ENCODE measurements at regions not wholly inside any gene's neighbourhood (a gene's known extent, or its start where the extent isn't known, plus 50 kb on each side); places are given as distances from the start of the nearest gene placed in this dataset.
"Not testable (repeated sequence)": the region's sequence is repeated elsewhere in the genome, so short reads cannot be mapped to it uniquely, and the experiment has no call there.

DNA sequence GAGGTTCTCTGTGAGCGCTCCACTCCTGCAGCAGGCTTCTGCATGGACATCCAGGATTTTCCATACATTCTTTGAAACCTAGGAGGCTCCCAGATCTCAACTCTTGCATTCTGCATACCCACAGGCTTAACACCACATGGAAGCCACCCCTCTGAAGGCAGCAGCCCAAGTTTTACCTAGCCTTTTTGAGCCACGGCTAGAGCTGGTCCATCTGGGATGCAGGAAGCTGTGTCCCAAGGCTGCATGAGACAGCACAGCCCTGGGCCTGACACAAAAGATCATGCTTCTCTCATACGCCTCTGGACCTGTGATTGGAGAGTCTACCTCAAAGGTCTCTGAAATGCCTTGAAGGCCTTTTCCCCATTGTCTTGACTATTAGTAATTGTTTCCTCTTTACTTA, 53.6 kb upstream of the RPRM start:
- no peak for DNase-seq

DNA sequence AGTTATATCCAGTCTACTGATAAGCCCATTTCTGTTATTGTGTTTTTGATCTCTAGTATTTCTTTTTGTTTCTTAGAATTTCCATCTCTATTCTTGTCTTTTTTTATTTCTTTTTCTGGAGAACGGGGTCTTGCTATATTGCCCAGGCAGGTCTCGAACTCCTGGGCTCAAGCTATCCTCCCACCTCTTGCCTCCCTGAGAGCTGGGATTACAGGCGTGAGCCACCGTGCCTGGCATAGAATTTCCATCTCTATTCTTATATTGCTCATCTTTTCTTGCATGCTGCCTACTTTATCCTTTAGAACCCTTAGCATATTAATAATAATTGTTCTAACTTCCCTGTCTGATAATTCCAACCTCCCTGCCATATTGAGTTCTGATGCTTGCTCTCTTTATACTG, 55.2 kb upstream of the RPRM start:
- not testable (repeated sequence) for DNase-seq

DNA sequence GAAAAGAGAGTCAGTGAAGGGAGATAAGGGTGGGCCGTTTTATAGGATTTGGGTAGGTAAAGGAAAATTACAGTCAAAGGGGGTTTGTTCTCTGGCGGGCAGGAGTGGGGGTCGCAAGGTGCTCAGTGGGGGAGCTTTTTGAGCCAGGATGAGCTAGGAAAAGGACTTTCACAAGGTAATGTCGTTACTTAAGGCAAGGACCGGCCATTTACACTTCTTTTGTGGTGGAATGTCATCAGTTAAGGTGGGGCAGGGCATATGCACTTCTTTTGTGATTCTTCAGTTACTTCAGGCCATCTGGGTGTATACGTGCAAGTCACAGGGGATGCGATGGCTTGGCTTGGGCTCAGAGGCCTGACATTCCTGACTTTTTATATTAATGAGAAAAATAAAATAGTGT, 56.0 kb upstream of the RPRM start:
- DNase-seq: not testable (repeated sequence)

DNA sequence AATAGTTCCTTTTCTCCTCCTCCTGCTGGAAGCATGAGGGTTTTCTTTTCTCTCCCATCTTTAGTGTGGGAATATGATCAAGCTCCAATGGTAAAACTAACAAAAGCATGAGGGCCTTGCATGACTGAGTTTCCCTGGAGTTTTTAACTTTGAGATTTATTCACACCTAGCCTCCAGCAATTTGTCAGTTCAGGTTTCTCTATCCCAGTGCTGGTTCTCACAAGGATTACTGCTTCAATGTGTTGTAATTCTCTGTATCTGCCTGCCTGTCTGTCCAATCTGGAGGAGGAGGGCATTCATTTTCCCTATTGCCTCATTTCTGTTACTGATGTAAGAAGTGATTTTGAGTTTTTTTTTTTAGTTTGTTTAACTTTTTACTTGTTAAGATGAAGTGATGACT, 57.6 kb upstream of the RPRM start:
- DNase-seq: no peak

DNA sequence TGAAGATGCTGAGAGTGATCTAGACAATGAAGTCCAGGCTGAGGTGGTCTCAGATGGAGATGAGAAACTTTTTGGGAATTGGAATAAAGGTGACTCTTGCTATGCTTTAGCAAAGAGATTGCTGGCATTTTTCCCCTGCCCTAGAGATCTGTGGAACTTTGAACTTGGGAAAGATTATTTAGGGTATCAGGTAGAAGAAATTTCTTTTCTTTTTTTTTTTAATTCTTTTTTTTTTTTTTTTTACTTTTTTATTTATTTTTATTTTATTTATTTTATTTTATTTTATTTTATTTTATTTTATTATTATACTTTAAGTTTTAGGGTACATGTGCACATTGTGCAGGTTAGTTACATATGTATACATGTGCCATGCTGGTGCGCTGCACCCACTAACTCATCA, 59.5 kb upstream of the RPRM start:
- not testable (repeated sequence) for DNase-seq

DNA sequence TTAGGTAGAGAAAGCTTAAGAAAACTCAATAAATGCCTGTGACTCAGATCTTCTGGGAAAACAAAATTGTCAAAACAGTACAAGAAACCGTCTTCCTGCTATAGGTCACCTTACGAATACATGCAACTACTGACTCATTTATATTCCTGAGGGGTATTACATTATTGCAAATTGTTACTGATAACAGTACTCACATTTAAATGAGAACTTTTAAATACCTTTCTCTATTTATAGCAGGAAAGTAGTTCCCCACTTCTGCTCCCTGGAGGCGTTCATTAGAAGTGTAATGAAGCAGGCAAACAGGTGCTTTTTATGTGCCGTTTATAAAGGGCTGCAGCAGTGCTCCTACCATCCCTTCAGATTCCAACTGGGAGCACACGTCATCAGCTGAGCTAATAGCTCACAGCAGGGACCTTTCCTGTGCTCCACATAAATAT, 65.1 kb upstream of the RPRM start:
- no peak for DNase-seq

DNA sequence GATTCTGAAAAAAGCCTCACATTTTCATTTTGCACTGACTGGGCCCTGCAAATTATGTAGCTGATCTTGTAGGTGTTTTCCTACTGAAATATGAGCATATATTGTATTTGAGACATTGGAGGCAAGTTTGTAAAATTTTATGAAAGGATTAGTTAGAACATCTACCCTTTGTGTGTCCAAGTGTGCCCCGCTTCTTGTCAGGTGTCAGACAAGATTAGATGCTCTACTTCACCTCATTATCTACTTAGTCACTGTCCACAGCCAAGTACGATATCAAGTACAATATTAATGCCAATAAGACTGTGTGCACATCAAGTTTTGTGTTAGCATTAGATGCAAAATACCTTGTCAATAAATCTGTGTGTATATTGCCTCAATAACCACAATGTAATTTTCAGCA, 67.8 kb upstream of the RPRM start:
- DNase-seq: no peak

DNA sequence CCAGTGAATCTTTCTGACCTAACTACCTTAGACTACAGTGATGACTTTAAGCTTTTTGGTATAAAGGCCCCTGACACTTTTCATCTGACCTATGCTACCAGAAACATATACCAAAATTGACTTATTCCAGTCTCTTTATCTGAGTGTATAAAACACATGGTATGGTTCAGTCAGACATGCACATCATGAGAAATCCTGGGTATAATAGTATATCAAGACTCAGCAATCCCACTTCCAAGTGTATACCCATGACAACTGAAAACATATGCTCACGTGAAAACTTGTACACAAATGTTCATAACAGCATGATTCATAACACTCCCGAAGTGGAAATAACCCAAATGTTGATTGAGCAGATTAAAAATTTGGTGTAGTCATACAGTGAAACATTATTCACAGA, 70.0 kb upstream of the RPRM start:
- DNase-seq: no peak

DNA sequence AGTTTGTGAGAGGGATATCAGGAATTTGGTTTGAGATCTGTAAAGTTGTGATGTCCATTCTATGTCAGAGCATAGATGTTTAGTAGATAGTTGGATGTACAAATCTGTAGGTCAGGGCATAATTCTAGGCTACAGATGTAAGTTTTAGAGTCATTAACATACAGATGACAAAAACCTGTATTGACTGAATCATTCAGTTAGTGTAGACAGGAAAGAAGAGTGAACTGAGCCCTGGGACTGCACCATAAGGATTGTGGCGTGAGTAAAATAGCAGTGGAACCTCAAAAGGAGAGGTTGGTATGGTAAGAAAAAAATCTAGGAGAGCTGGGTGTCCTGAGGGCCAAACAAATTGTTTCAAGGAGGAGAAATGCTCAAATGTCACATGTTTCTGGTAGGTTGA, 73.1 kb upstream of the RPRM start:
- no peak for DNase-seq

DNA sequence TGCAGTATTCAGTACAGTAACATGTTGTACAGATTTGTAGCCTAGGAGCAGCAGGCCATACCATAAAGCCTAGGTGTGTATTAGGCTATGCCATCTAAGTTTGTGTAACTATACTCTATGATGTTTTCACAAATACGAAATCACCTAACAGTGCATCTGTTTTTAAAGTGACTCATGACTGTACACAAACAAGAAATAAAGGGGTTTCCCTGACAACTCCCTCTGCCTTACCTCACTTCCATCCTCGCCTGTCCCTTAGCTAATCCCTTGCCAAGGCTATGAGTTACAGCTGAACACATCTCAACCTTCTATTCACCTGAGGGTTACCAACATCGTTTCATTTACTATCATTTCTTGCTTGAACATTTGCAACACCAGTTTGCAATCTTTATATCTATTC, 78.6 kb upstream of the RPRM start:
- DNase-seq: no peak

DNA sequence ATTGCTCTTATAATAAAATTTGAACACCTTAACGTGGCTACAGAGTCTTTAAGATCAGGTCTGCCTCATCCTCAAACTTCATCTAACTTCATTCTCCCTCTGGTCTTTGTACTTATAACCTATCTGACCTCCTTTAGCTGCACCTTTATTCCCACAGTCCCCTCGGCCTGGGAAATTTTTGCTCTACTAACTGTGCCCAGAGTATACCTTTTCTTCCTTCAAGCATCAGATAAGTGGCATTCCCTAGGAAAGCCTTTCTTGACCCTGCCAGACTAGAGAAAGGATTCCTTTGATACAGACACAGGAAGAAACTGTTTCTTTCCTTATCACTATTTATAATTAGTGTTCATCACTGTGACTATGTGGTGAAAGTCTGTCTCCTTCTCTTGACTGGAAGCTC, 79.2 kb upstream of the RPRM start:
- DNase-seq: no peak

DNA sequence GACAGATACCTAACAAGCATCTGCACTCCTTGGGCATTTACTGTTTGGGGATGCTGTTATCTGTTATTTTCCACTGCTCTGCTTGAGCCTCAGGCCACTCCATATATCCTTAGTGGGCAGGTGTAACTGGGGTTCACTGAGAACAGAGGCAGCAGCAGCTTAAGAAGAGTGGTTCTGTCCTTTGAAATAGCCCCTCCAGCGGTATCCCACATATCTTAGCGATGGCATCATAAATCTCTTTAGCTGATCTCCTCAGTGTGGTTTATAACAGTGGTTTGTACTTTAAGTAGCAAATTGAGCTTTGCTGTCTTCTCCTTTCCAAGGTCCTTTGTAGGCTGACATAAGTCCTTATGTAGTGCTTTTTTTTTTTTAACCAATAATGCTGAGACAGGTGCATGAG, 79.7 kb upstream of the RPRM start:
- no peak for DNase-seq

DNA sequence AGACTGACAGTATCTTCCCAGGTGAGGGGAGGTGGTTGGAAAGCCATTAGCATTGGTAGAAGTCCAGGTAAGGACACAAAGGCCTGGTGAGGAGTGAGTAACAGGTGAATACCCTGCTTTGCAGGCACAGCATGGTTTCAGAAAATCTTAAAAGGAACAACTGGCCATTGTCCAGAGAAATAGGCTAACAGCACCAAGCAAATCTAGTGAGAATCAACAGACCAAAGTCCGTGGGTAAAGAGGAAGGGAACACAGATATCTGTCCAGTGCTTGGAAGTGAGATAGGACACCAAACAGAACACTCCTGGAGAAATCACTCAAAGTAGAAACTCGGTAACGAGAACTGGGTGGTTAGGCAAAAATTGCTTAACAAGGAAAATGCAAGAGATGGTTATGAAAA, 88.8 kb upstream of the RPRM start:
- no peak for DNase-seq

DNA sequence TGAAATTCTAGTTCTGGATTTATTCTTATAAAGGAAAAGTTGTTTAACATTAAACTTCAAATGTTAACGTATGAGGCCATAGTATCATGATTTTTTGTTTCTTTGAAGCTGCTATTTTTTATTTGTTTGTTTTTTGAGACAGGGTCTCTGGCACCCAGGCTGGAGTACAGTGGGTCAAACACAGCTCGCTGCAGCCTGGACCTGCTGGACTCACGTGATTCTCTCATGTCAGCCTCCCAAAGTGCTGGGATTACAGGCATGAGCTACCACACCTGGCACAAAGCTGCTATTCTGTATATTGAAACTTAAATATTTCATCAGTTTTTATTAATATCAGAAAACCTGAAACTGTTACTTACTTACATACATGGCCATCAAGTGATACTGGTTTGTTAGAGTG, 89.5 kb upstream of the RPRM start:
- no peak for DNase-seq

DNA sequence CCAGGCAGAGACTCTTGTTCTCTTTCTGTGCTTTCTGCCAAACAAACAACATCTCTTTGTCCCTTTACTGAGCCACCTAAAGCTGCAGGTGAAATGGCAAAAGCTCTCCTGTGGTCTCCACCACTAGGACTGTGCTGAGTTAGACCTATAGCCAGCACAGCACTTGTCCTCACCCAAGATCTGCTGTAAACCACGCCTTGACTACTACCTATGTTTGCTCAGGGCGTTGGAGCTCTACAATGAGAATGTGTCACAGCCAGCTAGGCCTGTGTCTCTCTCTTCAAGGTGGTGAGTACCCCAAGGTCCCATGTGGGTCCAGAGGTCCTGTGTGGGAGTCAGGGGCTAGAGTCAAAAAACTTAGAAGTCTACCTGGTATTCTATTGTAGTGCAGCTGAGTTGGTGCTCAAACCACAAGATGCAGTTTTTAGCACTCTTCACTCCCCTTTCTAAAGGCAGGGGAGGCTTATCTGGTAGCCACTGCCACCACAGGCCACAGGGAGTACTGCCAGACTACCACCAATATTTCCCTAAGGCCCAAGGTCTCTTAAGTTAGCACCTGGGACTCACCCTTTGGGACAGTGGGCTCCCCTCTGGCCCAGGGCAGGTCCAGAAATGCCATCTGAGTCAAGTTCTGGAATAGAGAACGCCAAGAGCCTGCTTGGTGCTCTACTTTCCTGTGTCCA, 96.8 kb upstream of the RPRM start:
- DNase-seq: no peak

DNA sequence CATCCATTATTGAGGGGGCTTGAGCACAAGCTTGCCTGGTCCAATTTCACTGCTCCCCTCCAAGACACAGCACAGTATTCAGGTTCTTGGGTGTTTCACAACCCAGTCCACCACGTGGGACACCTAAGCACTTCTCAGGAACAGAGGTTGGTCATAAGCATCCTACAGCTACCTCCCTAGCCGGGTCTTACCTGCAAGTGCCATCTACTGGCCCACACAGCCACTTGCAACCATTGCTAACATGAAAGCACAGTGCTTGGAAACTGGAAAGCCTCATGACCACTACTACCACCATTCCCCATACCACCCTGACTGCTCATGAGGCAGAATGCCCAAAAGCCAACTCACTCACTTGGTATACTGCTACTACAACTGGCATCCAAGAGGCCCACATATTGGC, 105.7 kb upstream of the RPRM start:
- DNase-seq: no peak

DNA sequence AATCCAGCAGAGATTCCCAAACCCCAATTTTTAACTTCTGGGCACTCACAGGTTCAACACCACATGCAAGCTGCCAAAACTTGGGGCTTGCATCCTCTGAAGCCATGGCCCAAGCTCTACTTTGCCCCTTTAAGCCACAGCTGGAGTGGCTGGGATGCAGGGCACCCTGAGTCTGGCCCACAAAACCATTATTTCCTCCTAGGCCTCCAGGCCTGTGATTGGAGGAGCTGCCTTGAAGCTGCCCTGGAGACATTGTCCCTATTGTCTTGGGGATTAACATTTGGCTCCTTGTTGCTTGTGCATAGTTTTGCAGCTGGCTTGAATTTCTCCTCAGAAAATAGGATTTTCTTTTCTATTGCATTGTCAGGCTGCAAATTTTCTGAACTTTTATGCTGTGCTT, 109.8 kb upstream of the RPRM start:
- no peak for DNase-seq

DNA sequence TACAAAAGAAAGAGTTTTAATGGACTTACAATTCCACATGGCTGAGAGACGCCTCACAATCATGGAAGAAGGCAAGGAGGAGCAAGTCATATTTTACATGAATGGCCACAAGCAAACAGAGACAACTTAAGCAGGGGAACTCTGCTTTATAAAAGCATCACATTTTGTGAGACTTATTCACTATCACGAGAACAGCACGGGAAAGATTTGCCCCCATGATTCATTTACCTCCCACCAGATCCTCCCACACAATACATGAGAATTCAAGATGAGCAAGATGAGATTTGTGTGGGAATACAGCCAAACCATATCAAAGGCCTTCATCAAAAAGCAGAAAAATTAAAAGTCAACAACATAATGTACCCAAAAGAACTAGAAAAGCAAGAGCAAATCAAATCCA, 111.0 kb upstream of the RPRM start:
- no peak for DNase-seq

DNA sequence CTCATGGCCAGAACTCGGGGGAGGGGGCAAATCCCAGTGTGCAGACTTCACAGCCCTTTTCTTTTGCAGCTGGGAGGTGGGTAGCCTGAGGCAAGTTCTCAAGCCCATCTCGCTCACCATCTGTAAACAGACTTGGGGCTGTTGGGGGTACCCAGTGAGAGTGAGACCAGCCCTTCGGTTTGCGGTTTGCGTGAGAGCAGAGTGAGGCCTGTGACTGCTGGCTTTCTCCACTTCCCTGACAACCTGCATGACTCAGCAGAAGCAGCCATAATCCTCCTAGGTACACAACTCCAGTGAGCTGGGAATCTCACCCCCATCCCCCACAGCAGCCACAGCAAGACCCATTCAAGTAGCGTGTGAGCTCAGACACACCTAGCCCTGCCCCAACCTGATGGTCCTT, 114.5 kb upstream of the RPRM start:
- DNase-seq: not testable (repeated sequence)

DNA sequence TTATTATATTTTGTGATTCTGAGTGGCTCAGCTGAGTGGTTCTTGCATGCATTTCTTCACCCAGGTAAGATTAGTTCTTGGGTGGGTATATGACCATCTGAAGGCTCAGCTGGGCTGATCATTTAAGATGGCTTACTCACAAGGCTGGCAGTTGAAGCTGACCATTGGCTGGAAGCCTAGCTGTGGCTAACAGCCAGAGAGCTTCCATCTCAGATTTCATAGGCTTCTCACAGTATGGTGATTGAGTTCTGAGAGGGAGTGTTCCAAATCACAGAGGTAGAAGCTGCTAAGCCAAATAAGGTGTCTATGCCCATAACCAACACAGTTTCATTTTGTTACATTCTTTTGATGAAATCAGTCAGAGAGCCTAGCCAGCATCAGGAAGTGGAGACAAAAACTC, 117.4 kb upstream of the RPRM start:
- no peak for DNase-seq

DNA sequence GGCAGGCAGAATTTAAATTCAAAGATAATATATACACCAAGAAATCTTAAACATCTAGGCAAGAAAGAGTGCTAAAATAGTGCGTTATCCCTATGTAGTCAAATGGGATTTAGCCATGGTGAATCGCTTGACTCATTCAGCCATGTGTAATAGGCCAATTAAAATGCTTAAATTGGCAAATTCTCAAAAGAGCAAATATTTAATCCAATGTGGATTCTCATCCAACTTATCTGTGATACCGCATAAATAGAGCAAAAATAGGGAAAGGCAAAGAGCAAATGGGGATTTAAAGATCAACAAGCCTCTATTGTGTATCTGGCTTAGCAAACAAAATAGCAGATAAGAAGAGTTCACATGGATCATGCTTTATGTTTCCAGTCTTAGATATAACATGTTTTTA, 123.2 kb upstream of the RPRM start:
- no peak for DNase-seq

DNA sequence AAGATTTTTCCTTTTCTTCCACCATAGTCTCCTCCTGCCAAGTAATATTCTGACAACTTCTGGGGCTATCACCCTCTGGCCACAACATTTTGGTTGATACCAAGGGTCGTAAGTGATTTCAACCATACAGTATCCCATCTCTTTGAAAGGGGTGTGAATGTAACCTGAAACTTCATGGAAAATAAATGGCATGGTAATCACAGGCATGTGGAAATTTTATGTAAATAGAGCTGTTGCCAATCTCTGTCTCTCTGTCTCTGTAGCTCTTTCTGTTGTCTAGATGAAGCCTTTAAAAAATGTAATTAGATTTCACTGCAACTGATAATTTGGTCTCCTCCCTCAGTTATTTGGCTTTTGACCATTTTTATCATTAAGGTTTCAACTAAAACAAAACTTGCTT, 125.6 kb upstream of the RPRM start:
- no peak for DNase-seq

DNA sequence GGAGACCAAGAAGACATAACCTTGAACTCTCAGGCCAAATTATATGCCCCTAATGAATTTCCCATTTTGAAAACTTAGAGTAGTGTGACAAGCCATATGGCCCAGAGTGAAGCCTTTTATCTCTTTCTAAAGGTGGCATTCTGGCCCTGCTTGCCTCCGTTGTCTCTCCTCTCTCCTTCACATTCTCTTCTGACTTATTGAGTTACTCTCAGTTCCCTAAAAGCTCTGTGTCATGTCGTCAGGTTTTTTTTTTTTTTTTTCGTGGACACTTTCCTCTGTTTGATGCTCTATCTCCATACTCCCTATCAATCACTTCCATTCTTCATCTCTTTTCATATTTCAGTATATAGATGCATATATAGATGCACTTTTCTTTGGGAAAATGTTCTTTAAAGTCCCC, 128.1 kb upstream of the RPRM start:
- DNase-seq: no peak

DNA sequence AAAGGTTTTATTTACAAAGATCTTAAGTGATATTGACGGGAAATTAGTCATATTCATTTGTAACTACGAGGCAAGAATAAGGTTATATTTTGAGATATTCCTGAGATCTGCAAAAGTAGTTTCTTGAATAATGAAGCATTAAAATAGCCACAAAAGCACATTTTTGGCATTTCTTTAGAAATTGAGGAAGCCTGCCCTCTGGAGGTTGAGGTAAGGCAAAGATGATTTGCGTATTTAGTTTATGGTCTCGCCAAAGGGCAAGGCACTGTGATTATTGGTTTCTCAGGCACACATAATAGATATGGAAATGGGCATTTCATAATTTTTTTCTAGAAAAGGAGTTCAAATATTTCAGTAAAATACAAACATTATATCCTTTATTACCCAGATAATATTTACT, 143.7 kb upstream of the RPRM start:
- DNase-seq: no peak

DNA sequence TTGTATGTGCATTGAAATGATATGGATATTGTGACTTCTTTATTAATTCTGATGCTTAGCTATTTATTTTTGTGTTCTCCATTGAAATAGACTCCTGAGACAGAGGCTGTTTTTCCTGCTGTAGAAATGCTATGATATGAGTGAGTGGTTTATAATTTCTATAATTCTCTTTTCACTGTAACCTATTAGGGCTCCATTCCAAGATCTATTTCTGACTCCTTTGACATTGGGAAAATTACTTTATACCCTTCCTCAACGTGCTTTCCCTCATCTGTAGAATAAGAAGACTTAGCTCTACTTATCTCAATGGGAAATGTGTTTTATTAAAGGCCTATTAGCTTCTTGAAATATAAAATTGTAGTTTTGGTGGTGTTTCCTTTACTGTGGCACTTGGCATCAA, 144.5 kb upstream of the RPRM start:
- no peak for DNase-seq

DNA sequence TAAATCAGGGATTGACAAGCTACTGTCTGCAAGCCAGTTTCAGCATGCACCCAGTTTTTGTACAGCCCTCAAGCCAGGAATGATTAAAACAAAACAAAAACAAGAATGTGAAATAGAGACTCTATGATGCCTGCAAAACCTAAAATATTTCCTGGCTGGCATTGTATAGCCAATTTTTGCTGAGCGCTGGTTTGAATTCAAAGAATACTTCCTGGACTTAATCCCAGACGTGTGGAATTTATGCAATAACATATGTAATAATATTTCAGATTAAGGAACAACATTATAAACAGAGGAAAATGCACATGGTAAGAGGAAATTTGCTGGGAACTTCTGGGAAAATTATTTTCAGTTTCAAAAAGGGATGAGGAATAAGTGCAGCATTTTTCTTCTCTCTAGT, 148.1 kb upstream of the RPRM start:
- no peak for DNase-seq
